ENCODE measurements at regions not wholly inside any gene's neighbourhood (a gene's known extent, or its start where the extent isn't known, plus 50 kb on each side); places are given as distances from the start of the nearest gene placed in this dataset.

DNA sequence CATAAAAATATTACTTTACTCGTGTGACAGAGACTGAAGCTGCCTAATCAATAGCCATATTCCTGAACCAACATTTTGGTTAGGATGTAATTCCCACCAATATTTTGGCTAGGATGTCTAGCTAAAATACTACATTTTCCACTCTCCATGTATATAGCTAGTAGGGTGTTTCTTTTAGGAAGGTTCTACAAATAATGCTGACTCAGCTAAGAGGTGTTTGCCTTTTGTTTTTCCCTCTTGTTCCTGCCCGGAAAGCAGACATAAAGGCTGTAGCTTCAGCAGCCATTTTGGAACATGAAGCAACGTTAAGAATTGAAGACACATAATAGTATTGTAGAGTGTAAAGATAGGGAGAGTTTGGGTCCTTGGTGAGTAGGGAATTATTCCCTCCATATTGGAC lies 187.3 kb upstream of the PDZRN3 start:
- TF ChIP-seq, protein P1, sequence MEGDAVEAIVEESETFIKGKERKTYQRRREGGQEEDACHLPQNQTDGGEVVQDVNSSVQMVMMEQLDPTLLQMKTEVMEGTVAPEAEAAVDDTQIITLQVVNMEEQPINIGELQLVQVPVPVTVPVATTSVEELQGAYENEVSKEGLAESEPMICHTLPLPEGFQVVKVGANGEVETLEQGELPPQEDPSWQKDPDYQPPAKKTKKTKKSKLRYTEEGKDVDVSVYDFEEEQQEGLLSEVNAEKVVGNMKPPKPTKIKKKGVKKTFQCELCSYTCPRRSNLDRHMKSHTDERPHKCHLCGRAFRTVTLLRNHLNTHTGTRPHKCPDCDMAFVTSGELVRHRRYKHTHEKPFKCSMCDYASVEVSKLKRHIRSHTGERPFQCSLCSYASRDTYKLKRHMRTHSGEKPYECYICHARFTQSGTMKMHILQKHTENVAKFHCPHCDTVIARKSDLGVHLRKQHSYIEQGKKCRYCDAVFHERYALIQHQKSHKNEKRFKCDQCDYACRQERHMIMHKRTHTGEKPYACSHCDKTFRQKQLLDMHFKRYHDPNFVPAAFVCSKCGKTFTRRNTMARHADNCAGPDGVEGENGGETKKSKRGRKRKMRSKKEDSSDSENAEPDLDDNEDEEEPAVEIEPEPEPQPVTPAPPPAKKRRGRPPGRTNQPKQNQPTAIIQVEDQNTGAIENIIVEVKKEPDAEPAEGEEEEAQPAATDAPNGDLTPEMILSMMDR (IDR thresholded peaks at IDR 0.05): no peak
- peaks cover 0 to 16% of the 10 kb centered on the region in 2 donors for H3K4me1 ChIP-seq (ENCODE audit: control insufficient read depth in 1 of 2, low read depth in 2 of 2)

DNA sequence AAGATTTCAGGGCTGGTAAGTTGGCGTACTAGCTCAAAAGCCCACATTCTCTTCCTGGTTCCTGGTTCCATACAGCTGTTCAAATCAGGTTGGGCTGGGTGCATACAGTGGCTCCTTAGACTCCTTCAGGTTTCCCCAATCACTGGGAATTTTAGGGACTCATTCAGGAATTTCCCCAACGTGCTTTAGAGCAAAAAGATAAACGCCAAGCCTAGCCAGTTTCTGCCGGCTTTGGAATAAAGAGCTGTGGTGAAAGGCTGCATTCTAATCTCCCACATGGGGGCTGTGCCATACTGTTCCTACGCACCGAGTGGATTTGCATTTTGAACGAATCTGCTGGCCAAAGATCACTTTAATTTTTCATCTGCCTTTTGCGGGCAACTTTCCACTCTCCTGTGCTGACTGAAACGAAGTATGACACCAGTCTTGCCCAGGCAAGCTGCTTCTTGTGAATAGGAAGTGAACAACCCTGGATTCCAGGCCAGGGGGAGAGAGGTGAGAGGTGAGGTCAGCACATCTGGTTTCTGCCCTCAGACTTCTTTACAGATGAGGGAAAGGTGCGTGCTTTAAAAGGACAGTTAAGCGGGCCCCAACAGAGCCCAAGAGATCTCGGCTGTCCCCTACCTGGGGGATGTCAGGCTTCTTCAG lies 184.2 kb upstream of the PDZRN3 start:
- peak overlapping the region in 1 of 2 donors; percentile 29 for H3K27ac ChIP-seq

More for the DNA sequence above, 187.3 kb upstream of the PDZRN3 start:
- H3K9me3 ChIP-seq: no peaks in the 10 kb centered on the region
- no peak overlapping the region for H3K4me3 ChIP-seq
- H3K27ac ChIP-seq: no peak overlapping the region
- DNase-seq (ENCODE audit: low spot score) (no peak), ATAC-seq (ENCODE audit: insufficient number of reproducible peaks, low FRiP score, low read depth) (no peak)
- no peaks in the 10 kb centered on the region for H3K36me3 ChIP-seq
- no peaks in the 10 kb centered on the region for H3K27me3 ChIP-seq (replicated peaks; ENCODE audit: insufficient read depth)

DNA sequence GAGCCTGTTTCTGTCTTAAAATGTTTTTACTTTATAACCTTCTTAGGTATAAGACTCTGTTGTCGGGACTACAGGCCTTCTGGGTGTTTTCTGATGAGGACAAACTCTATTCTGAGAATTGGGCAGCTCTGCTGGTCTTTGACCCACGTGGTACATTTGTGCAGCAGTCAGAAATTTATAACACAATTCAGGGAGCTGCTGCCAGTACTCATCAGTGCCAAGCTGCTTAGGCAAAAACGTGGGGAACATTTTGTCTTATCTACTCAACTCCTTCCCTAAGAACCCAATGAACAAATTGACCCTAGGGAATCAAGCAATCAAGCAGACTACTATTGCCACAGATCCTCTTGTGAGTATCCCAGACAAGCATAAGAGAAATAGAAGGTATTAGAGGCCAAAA lies 180.7 kb upstream of the PDZRN3 start:
- no peaks in the 10 kb centered on the region for H3K36me3 ChIP-seq
- H3K4me1 ChIP-seq (ENCODE audit: control insufficient read depth in 1 of 2, low read depth in 2 of 2): peaks cover 4 to 61% of the 10 kb centered on the region in 2 donors
- no peak overlapping the region for H3K4me3 ChIP-seq
- no peaks in the 10 kb centered on the region for H3K9me3 ChIP-seq
- TF ChIP-seq, protein P1 (IDR thresholded peaks at IDR 0.05): no peak
- H3K27me3 ChIP-seq (replicated peaks; ENCODE audit: insufficient read depth): no peaks in the 10 kb centered on the region
- DNase-seq (ENCODE audit: low spot score) (peak; percentile 25), ATAC-seq (ENCODE audit: insufficient number of reproducible peaks, low FRiP score, low read depth) (peak; percentile 93)
- peak overlapping the region; percentile 83 to 84 for H3K27ac ChIP-seq

More for the DNA sequence above, 184.2 kb upstream of the PDZRN3 start:
- peaks cover 0 to 41% of the 10 kb centered on the region in 2 donors for H3K4me1 ChIP-seq (ENCODE audit: control insufficient read depth in 1 of 2, low read depth in 2 of 2)
- H3K4me3 ChIP-seq: no peak overlapping the region
- TF ChIP-seq, protein P1 (IDR thresholded peaks at IDR 0.05): no peak
- no peak for ATAC-seq (ENCODE audit: insufficient number of reproducible peaks, low FRiP score, low read depth)
- H3K9me3 ChIP-seq: no peaks in the 10 kb centered on the region
- H3K36me3 ChIP-seq: no peaks in the 10 kb centered on the region
- no peak for DNase-seq (ENCODE audit: low spot score)
- H3K27me3 ChIP-seq (replicated peaks; ENCODE audit: insufficient read depth): no peaks in the 10 kb centered on the region

DNA sequence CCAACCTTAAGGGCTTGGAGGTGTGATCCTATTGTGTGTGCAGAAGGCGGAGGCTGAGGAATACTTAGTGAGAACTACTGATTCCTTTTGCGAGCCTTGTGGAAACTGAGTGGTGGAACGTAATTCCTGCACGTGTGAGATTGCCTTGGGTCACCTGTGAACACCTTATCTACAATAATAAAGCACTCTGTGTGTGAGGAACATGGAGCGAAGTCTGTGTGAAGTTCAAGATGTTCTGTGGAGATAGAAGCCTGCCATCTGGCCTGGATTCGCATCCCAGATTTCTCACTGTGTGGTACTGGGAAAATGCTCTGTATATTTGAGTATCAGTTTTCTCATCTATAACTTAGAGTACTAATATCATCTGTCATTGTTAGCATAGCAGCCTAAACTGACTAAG lies 179.5 kb upstream of the PDZRN3 start:
- TF ChIP-seq, protein P1 (IDR thresholded peaks at IDR 0.05): no peak
- ATAC-seq (ENCODE audit: insufficient number of reproducible peaks, low FRiP score, low read depth): no peak
- no peak for DNase-seq (ENCODE audit: low spot score)
- H3K36me3 ChIP-seq: no peaks in the 10 kb centered on the region
- peak overlapping the region; percentile 83 to 84 for H3K27ac ChIP-seq
- no peaks in the 10 kb centered on the region for H3K27me3 ChIP-seq (replicated peaks; ENCODE audit: insufficient read depth)
- no peaks in the 10 kb centered on the region for H3K9me3 ChIP-seq
- H3K4me3 ChIP-seq: no peak overlapping the region
- H3K4me1 ChIP-seq (ENCODE audit: control insufficient read depth in 1 of 2, low read depth in 2 of 2): peaks cover 4 to 60% of the 10 kb centered on the region in 2 donors

DNA sequence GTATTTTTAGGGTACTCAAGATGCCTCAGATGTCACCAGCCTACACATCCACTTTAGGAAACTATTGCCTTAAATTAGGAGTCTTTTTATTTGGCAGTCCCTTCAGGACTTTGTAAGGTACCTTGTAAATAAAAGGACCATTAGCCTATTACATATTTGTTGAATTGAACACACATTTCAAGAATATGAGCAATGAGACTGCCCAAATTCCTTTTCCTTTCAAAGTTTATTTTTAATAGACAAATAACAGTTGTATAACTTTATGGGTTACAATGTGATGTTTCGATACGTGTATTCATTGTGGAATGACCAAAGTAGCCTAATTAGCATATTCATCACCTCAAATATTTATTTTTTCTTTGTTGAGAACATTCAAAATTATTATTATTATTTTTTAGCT lies 176.7 kb upstream of the PDZRN3 start:
- peaks cover 4 to 44% of the 10 kb centered on the region in 2 donors for H3K4me1 ChIP-seq (ENCODE audit: control insufficient read depth in 1 of 2, low read depth in 2 of 2)
- no peaks in the 10 kb centered on the region for H3K36me3 ChIP-seq
- TF ChIP-seq, protein P1 (IDR thresholded peaks at IDR 0.05): no peak
- H3K9me3 ChIP-seq: no peaks in the 10 kb centered on the region
- no peak overlapping the region for H3K4me3 ChIP-seq
- ATAC-seq (ENCODE audit: insufficient number of reproducible peaks, low FRiP score, low read depth): no peak
- H3K27me3 ChIP-seq (replicated peaks; ENCODE audit: insufficient read depth): no peaks in the 10 kb centered on the region
- no peak for DNase-seq (ENCODE audit: low spot score)
- H3K27ac ChIP-seq: peak overlapping the region; percentile 16 to 51

Measured in thoracic aorta (tissue), 2 donors.